T-helper 1 cell treated with Interleukin-12 subunit alpha and Interleukin-12 subunit beta and Interleukin-4 antibody, amounts not matched to agents 30 μg/mL and 1 μg/mL, for 36 hours (primary cell): ENCODE measurements at regions not wholly inside any gene's neighbourhood (a gene's known extent, or its start where the extent isn't known, plus 50 kb on each side); places are given as distances from the start of the nearest gene placed in this dataset.
A peak's percentile ranks its signal among the peaks of the same experiment; 100 is the strongest.

Experiments used
- H3K27ac Mint-ChIP-seq: one replicate; pipeline ENCODE4 v1.8.0; 2021; ENCODE audit warnings: mild to moderate bottlenecking, mixed read lengths
- H3K27me3 Mint-ChIP-seq: one replicate; pipeline ENCODE4 v1.8.0; 2021; ENCODE audit warnings: low read depth, mixed read lengths
- H3K36me3 Mint-ChIP-seq: one replicate; pipeline ENCODE4 v1.8.0; 2021; ENCODE audit warnings: low read depth, mixed read lengths
- H3K4me1 Mint-ChIP-seq: one replicate; pipeline ENCODE4 v1.8.0; 2021; ENCODE audit warnings: low read depth, mixed read lengths
- H3K4me3 Mint-ChIP-seq: one replicate; pipeline ENCODE4 v1.8.0; 2021; ENCODE audit warnings: mild to moderate bottlenecking, moderate library complexity, mixed read lengths
- H3K9me3 Mint-ChIP-seq: one replicate; pipeline ENCODE4 v1.8.0; 2021; ENCODE audit warnings: mixed read lengths

DNA sequence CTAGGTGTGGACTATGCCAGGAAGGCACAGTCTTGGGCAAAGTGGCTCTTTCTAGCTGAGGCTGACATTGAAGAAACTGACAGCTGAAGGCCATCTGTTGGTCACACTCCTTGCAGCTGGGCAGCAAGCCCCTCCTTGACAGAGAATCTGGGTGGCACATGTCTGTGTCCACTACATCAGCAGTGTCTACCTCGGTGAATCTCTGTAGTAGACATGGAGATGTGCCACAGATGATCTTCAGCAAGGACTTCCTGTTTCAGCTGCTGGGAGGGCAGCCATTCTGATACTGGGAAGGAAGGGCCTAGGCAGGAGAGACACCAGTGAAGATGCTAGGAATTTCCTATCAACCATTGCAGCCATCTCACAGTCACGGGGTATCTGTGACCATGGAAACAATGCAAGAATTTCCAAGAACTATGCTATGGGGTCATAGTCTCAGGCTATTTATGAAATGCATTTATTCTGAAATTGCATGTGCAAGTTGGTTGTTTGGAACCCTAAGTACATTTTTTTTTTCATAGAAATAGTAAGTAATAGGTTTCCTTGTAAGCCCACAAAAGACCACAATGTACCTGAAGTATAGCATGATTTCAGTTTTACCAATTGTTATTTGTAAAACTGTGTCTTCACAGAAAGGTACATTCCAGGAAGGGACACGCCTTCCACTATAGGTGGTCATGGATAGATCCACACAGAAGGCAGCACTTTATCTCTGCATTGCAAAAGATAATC lies 63.8 kb upstream of the DARS1 start:
- peaks cover 17% of the 10 kb centered on the region for H3K36me3 Mint-ChIP-seq
- H3K9me3 Mint-ChIP-seq = peaks cover 5% of the 10 kb centered on the region
- H3K27me3 Mint-ChIP-seq = no peaks in the 10 kb centered on the region
- peak overlapping the region; percentile 69 for H3K4me3 Mint-ChIP-seq
- peaks cover 70% of the 10 kb centered on the region for H3K4me1 Mint-ChIP-seq
- peak overlapping the region; percentile 96 for H3K27ac Mint-ChIP-seq

DNA sequence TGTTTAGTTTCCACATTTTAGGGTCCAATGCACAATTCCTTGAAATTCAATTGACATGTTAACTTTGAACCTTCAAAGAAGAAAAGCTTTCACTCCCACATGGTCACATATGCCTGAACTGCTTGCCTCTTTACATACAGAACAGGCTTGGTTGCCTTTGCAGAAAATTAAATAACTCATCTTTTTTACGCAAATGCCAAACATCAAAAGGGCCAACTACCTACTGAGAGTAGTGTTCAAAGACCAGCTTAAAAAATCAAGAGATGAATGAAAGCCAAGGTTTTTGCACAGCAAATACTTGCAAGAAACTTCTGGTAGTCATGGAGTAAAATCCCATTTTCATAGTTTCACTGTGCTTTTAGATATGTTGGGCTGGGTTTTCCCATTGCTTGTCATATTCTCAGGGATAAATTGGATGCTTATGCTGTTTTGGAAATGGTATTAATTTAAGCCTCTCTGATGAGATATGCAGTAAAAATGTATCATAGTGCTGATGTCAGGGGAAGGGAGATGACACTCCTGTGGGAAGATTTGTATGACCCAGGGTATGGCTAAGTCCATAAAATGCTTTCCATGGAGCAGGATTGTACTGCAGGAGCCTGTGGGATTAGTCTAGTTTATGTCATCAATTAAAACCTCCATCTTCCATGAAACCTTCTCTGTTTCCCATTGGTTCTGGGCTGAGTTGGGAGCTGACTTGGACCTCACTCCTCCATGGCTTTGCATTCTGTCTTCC lies 60.6 kb upstream of the DARS1 start:
- H3K4me3 Mint-ChIP-seq = no peak overlapping the region
- H3K4me1 Mint-ChIP-seq = peaks cover 51% of the 10 kb centered on the region
- peaks cover 16% of the 10 kb centered on the region for H3K36me3 Mint-ChIP-seq
- peaks cover 9% of the 10 kb centered on the region for H3K9me3 Mint-ChIP-seq
- no peaks in the 10 kb centered on the region for H3K27me3 Mint-ChIP-seq
- no peak overlapping the region for H3K27ac Mint-ChIP-seq

DNA sequence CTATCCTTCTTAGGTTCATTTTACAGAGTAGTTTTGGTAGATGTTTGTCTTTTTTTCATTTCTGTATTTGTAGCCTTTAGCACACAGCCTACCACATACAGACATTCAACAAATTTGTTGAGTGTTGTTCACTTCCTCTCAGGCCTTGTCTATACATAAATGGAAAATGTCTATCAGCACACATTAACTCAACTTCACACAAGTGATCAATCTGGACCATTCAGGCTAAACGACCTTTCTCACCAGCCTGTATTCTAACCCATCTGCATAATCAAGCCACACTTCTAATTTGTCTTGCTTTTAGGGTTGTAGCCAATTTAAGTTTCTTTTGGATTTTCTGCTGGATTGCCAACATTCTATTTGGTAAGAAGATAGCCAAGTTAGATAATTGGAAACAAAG lies 59.9 kb upstream of the DARS1 start:
- H3K36me3 Mint-ChIP-seq = peaks cover 14% of the 10 kb centered on the region
- H3K9me3 Mint-ChIP-seq = peaks cover 9% of the 10 kb centered on the region
- H3K27me3 Mint-ChIP-seq = no peaks in the 10 kb centered on the region
- no peak overlapping the region for H3K4me3 Mint-ChIP-seq
- H3K4me1 Mint-ChIP-seq = peaks cover 44% of the 10 kb centered on the region
- no peak overlapping the region for H3K27ac Mint-ChIP-seq
